ENCODE measurements at regions not wholly inside any gene's neighbourhood (a gene's known extent, or its start where the extent isn't known, plus 50 kb on each side); places are given as distances from the start of the nearest gene placed in this dataset.

DNA sequence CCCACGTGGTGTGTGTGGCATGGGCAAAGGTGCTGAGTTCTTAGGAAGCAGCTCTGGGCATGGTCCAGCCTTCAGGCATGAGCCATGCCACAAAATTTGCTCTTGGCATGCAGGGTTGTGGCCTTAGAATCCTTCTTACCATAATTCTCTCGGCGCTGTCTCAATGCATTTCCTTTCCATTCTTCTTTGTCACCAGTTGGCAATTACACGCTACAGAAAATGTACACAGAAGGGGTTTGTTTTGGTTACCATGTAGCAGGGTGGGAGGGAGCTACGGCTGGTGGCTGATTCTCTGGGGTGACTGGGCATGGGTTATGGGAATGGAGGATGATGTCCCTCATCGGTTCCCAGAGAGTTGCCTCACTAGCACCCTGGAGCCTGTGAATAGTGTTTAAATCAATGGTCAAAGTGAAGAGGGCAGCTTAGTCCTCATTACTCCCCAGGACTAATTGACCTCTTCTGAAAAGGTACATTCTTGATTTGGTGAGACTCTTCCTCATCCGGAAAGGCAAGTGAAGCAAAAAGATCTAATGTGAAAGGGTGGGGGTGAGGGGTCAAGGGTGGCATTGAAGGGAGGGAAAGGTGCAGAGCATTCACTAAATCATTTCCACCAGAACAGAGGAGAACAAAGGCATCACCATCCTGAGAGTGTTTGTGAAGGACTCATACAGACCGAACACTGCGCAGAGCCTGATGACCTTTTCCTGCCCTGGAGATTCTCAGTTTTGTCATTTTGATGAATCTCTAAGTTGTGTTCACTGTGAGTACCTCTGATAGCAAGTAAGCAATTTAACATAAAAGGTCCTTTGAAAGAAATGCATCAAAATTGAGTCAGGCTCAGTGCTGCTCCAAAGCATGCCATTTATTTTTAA lies 199.8 kb upstream of the SFRP2 start:
- no peak for DNase-seq (ENCODE audit: low spot score)

DNA sequence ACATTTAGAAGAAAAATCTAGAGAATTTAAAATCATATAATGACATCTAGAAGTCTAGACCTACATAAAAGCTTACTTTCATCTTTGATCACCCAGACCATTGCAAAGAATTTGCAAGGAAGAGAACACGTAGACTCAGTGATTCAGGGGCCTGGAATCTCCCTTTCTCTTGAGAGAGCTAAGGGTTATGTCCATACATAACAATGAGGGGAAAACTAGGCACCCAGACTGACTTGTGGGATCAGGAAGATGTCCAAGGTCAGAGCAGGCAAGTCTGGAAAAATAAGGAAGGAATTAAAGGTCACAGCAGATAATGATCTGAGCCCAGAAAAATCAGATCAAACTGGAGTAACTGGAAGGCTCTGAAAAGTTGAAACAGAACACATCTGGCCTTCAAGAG lies 198.4 kb upstream of the SFRP2 start:
- DNase-seq (ENCODE audit: low spot score), result no peak

GRCh38 chr4:153976954-153977353 lies 188.1 kb upstream of the SFRP2 start:
- DNase-seq (ENCODE audit: low spot score), result no peak

GRCh38 chr4:153974452-153974851 lies 185.6 kb upstream of the SFRP2 start:
- DNase-seq (ENCODE audit: low spot score), result no peak

DNA sequence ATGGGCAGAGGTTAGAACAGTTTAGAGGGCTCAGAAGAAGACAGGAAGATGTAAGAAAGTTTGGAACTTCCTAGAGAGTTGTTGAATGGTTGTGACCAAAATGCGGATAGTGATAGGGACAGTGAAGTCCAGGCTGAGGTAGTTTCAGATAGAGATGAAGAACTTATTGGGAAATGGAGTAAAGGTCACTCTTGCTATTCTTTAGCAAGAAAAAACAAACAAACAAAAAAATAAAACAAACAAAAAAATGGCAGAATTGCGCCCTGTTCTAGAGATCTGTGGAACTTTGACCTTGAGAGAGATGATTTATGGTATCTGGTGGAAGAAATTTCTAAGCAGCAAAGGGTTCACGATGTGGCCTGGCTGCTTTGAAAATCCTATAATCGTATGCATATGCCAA lies 185.1 kb upstream of the SFRP2 start:
- DNase-seq (ENCODE audit: low spot score), result no peak

DNA sequence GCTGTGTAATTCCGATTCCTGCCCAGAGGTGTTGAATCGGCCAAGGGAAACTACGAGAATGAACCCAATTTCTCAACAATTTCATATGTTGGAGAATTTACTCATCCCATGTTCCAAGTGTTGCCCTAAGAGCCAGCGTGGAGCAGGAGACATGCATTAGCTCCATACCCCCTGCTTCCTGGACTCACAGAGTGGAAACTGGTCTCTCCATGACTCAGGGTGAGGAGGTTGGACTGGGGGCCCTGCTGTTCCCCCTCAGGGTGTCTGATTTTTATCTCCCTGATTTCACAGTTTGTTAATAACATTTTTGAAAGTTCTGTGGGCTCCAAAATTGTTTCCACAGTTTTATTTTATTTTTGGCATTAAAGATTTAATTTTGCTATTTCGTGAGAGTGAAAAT lies 183.0 kb upstream of the SFRP2 start:
- DNase-seq (ENCODE audit: low spot score), result no peak

DNA sequence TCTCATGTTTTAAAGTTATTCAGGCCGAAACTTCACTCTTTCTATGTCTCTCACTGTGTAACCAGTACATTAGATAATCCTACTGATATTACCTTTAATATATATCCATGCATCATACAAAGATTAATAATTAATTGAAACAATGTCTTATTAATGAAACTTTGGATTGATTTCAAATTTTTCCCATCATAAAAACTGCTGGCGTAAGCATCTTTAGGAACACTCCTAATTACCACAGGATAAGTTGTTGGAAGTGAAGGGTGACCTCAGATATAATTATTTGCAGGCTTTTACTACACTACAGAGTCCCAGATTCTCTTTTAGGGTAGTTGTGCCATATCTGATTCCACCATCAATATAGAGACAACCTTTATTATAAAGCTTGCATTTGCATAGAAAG lies 181.3 kb upstream of the SFRP2 start:
- no peak for DNase-seq (ENCODE audit: low spot score)

GRCh38 chr4:153969542-153969941 lies 180.7 kb upstream of the SFRP2 start:
- no peak for DNase-seq (ENCODE audit: low spot score)

DNA sequence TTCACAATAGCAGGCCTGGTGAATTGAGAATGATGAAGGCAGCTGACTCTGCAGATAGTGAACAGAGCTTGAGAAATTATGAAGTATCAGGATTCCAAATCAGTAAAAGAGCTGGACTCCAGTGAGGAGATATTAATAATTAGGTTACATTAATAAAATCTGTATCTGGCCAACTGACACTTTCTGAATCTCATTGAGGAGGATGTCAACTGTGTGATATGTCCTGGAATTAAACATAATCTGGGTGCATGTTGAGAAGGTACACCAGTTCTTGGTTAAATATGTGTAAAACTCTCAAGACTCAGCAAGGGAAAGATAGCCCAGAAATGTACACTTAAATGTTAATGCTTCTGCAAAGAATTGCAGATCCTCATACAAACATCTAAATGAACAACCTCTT lies 177.8 kb upstream of the SFRP2 start:
- DNase-seq (ENCODE audit: low spot score), result no peak

- DNase-seq (ENCODE audit: low spot score), result no peak
Observed at GRCh38 chr4:153963216-153963615, 174.3 kb upstream of the SFRP2 start.

DNA sequence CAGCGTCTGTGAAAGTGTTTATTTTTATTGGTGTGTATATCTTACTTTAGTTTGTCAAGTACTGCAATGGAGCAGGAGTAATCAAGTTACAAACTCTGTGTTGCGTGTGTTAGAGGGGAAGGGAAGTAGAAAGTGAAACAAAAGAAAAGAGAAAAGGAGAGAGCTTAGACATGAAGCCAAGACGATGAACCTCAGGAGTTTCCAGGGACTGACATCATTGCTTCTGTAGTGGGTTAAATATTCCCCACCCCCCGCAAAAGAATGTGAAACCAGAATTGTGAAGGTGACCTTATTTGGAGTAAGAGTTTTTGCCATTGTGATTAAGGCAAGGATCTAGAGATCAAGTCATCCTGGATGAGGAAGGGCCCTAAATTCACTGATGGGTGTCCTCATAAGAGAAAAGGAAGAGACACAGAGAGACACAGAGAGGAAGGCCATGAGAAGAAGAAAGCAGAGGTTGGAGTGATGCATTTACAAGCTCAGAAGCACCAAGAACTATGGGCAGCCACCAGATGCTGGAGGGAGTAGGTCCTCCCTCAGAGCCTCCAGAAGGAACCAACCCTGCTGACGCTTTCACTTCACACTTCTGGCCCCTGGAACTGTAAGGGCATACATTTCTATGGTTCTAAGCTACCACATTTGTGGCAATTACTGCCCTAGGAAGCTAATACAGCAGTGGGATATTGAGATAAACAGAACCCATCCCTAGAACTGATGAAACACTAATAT lies 173.6 kb upstream of the SFRP2 start:
- no peak for DNase-seq (ENCODE audit: low spot score)

- DNase-seq (ENCODE audit: low spot score), result no peak
Observed at GRCh38 chr4:153955327-153955726, 166.4 kb upstream of the SFRP2 start.

DNA sequence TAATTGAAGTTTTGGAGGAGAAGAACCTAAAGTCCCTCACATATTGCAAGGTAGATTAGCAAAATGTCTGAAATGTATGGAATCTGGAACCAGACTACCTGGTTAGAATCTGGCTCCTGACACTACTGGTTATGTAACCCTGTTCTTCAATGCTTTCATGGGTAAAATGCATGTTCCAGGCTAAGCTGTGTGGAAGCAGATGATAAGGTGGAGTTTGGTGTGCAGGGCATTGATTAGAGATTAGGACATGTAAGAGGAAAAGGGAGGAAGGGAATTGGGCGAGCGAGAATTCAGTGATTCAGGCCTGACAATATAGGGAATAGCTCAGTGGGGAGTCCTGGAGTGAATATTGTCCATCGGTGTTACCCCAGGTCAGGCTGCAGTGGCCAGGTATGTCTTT lies 165.8 kb upstream of the SFRP2 start:
- DNase-seq (ENCODE audit: low spot score), result no peak

DNA sequence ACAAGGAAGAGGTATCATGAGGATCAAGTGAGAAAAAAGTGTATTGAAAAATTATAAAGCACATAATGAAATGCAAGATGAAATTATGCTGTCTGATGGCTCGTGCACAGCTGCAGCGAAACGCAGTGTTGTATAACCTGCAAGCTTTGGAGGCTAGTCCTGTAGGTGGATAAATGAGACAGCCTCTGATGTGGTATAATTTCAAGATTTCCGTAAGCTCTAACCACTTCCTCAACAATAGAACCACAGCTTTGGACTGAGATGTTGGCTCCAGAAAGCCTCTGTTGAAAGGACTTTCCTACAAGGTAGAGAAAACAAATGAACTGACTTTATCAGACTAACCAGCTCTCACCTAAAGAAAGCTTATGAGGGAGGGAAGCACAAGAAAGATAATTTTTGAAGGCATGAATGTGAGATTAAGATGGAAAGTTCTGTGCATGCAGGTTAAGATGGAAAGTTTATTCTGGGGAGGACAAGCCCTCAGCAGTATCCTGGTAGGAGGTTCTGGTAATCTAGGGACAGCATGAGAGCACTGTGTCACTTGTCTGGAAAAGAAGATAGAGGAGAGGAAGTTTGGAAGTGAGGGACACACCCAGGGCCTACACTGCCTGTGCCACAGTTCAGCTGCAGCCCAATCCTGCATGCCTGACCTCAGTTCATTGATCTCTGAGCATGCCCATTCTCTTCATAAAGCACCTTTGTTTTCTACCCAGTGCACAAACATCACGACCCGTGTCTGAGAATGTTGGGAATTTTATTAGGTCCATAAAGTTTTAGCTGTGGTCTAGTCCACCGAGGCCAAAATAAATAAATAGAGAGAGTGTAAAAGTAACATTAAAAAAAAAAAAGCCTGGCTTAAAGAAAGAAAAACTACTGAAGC lies 161.5 kb upstream of the SFRP2 start:
- DNase-seq (ENCODE audit: low spot score), result peak; percentile 32

DNA sequence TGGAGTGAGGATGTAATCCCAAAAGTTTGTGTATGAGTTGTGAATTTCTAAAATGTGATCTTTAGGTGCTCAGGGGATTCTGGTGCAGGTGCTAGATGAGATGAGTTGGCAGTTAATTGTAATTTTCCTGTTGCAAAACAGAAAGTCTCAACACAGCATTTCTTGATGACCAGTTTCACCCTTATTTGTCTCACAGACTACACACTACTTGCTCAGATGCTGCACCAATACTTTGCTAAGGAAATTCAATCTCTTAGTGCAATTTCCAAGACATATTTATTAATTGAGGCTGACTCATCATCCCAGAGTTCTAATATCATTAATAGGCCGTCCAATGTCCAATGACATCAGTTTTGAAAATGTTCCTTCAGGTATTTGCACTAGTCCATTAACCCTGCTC lies 159.2 kb upstream of the SFRP2 start:
- DNase-seq (ENCODE audit: low spot score), result no peak

GRCh38 chr4:153947124-153947523 lies 158.2 kb upstream of the SFRP2 start:
- DNase-seq (ENCODE audit: low spot score), result no peak

- DNase-seq (ENCODE audit: low spot score), result no peak
Observed at GRCh38 chr4:153945704-153946103, 156.8 kb upstream of the SFRP2 start.

- no peak for DNase-seq (ENCODE audit: low spot score)
Observed at GRCh38 chr4:153943738-153944415, 155.0 kb upstream of the SFRP2 start.

GRCh38 chr4:153940916-153941315 lies 152.0 kb upstream of the SFRP2 start:
- DNase-seq (ENCODE audit: low spot score), result no peak

GRCh38 chr4:153939570-153939969 lies 150.7 kb upstream of the SFRP2 start:
- DNase-seq (ENCODE audit: low spot score), result no peak

DNA sequence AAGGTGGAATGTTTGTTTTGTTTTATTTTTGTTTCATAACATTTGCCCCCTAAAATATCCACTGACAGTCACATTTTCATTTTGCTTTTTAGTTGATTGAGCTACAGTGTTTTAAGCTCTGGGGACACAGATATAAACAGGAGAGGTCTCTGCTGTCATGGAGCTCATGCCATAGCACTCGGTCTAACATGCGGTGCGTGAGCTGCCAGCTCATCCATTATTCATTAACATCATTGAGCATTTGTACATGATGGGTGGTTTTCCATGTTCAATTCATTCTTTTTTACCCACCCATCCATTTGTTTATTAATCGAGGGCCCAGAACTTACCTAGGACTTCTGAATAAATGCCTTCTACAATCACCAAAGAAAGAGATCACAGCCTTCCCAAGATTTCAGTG lies 150.1 kb upstream of the SFRP2 start:
- DNase-seq (ENCODE audit: low spot score), result no peak

- DNase-seq (ENCODE audit: low spot score), result no peak
Observed at GRCh38 chr4:153937289-153937688, 148.4 kb upstream of the SFRP2 start.

Data from CD4-positive, alpha-beta T cell treated with Interleukin-6 at 100 ng/mL for 8 hours (primary cell).